NOMO-1 treated with DMSO at 0.1 percent for 48 hours (cell line): ENCODE measurements at regions not wholly inside any gene's neighbourhood (a gene's known extent, or its start where the extent isn't known, plus 50 kb on each side); places are given as distances from the start of the nearest gene placed in this dataset.

Experiments used
- DNase-seq: peaks from one replicate; lab custom pipeline; 2025; ENCODE audit not compliant: unreplicated experiment; lab: John Stamatoyannopoulos, UW

- no peak for DNase-seq
Observed at GRCh38 chr2:3100386-3100785, 277.2 kb downstream of the EIPR1 start.

GRCh38 chr2:3099860-3100234, 277.8 kb downstream of the EIPR1 start:
- peak; percentile 5 for DNase-seq

DNA sequence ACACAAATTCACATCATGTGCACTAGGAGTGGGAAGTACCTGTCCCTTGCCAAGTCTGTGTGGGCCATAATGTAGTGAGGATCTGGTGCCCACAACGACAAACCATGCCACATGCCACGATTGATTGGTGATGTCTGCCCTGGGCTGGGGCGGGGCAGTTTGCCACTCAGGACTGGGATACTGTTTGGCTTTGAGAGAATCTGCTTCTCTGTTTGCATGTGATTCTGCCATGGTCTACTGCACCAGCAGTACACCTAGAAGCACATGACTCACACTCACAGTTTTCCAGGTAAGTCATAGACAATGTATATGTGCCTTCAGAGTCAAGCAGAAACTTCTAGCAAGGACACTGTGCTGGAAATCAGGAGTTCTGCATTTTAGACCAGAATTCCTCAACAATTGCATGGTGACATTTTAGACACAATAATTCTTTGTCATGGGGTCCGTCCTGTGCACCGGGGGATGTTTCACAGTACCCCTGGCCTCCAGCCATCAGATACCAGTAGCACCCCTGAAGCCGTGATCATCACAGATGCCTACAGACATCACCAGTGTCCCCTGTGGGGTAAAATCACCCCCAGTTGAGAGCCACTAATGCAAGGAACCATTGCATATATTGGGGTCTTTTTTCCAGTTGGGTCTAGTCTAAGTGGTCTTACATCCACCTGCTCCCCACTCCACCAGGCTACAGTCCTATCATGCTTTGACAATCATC, 278.3 kb downstream of the EIPR1 start:
- no peak for DNase-seq

GRCh38 chr2:3098231-3098630, 279.4 kb downstream of the EIPR1 start:
- no peak for DNase-seq

GRCh38 chr2:3097804-3098203, 279.8 kb downstream of the EIPR1 start:
- no peak for DNase-seq

- DNase-seq: no peak
Observed at GRCh38 chr2:3094999-3095958, 282.3 kb downstream of the EIPR1 start.

- DNase-seq: no peak
Observed at GRCh38 chr2:3094318-3094717, 283.3 kb downstream of the EIPR1 start.

DNA sequence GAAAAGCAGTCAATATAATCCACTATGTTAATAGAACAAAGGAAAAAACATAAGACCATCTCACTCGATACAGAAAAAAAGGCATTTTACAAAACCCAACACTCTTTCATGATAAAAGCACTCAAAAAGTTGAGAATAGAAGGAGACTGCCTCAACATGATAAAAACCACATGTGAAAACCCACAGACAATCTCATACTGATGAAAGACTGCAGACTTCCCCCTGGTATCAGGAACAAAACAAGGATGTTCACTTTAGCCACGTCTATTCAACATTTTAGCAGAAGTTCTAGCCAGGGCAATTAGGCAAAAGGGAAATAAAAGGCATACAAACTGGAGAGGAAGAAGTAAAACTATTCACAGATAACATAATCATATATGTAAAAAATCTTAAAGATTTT, 285.9 kb downstream of the EIPR1 start:
- DNase-seq: peak; percentile 77

DNA sequence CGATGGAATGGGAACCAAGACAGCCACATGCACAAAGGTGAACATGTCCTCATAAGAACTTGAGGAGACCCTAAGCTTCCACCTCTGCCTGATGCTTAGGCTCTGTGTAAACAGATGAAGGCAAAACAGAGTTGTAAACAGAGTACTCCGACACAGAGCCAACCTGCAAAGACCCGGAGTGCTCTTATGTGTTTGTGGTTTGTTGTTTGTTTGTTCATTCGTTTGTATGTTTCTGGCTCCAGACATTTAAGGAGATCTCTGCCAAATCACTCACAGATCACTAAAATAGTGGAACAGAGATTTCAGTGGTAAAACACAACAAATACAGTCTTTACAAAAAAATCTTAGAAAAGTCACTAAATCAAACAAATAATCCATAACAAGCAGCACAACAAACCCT, 294.9 kb downstream of the EIPR1 start:
- DNase-seq: no peak

GRCh38 chr2:3079959-3080948, 297.4 kb downstream of the EIPR1 start:
- DNase-seq: no peak

DNA sequence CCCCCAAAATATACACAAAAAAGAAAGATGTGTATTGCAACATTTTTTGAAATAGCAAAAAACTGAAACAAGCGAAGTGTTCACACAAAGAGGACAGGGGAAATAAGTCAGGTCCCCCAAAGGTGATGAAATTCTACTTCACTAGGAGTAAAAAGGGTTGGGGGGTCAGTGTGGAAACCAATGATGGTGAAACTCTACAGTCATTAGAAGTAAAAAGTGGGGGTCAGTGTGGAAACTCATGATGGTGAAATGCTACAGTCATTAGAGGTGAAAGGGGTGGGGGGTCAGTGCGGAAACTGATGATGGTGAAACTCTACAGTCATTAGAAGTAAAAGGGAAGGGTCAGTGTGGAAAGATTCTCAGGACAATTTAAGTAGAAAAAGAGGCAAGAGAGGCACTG, 298.2 kb downstream of the EIPR1 start:
- peak; percentile 75 for DNase-seq

DNA sequence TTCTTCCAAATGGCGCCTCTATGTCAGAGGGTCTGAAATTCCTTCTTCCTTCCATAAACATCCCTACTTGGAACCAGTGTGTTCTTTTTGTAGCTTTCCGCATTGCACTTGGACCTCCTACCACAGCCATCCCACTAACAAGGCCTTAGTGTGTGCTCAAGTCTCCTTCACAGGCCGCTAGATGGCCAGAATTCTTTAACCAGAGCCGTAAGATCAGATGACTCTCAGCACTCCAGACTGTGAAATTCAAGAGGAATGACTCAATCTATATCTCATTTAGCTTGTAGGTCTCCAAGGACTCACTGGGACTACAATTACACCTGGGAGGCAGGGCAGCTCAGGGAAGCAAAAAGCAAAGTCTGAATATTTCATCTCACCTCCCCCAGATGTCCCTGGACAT, 298.9 kb downstream of the EIPR1 start:
- DNase-seq: no peak

GRCh38 chr2:3076848-3077642, 300.6 kb downstream of the EIPR1 start:
- no peak for DNase-seq

DNA sequence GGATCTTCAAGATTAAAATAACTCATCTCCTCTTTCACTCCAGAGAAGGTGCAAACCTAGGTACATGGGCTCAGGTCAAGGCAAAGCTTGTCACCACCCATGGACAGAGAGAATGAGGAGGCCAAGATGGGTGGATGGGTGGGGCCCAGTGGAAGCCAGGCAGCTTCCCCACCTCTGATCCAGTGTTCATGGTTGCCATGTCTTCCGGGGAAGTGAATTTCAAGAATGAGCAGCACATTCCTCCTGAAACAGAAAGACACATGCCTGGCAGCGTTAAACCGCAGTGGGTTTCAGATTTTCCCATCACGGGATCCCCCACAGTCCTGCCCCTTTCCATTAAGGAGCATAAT, 301.7 kb downstream of the EIPR1 start:
- DNase-seq: no peak

GRCh38 chr2:3075316-3075990, 302.2 kb downstream of the EIPR1 start:
- DNase-seq: no peak

DNA sequence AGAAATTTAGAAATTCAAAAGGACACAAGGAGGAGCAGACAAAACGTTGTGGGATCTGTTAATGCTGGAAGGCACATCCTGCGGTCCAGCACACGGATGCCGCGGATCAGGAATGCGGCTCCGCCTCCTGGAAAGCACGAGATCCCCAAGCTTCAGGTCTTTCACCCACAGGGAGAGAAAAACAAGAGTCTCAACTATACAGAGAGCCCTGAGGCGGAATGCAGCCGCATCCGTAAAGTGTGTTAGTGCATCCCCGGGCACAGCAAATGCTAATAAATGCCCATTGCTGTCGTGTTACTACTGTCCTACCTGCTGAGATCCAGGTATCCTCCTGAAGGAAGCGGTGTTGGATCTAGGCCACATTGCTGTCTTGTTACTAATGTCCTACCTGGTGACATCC, 303.9 kb downstream of the EIPR1 start:
- no peak for DNase-seq

- no peak for DNase-seq
Observed at GRCh38 chr2:3073041-3073595, 304.5 kb downstream of the EIPR1 start.

DNA sequence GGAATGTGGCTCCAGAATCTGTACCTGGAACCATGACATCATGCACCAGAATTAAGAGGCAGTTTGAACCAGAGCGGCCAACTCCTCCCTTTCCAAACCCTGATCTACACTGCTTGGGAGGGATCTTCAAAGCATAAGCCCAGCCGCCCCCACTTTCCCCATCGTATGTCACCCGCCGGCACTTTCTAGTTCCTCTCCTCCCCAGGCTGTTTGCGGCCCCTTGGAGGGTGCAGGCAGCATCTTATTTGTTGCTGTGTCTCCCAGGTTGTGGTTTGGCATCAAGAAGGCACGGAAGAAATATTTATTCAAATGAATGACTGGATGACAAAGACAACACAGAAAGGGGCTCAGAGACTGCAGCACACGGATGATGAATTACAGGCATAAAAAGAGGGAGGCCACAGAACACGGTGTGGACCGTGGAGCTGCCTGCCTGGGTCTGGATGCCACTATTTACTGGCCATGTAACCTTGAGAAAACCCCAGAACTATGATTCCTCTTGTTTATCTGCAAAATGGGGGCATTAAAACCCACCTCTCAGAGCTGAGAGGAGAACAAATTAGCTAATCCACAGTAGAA, 305.8 kb downstream of the EIPR1 start:
- DNase-seq: no peak

GRCh38 chr2:3066831-3067230, 310.8 kb downstream of the EIPR1 start:
- DNase-seq: no peak
